HEK293 (cell line): ENCODE measurements at regions not wholly inside any gene's neighbourhood (a gene's known extent, or its start where the extent isn't known, plus 50 kb on each side); places are given as distances from the start of the nearest gene placed in this dataset.

Source experiments
- CTCF ChIA-PET: fragments of 350-600 bp; formaldehyde crosslinking; extraction: SDS; loops from one replicate; lab custom pipeline; 2021; ENCODE audit warnings: antibody characterized with exemption; lab: Yijun Ruan, JAX
- POLR2A ChIA-PET: fragments of 300-600 bp; formaldehyde crosslinking; extraction: SDS; loops from one replicate; lab custom pipeline; 2020; ENCODE audit warnings: antibody characterized with exemption, inconsistent platforms; lab: Yijun Ruan, JAX
- H3K27ac ChIP-seq: fragments of 200-500 bp; sonication (Bioruptor generic); 2 replicates; pipeline ENCODE4 v1.5.1; 2014; ENCODE audit warnings: low read depth, low read length, control low read depth, inconsistent platforms; ENCODE audit errors: extremely low read depth
- H3K36me3 ChIP-seq, 2 experiments: fragments of 200-500 bp in 1 of 2; sonication (Bioruptor generic) in 1 of 2; 1 replicate in 1 of 2; 2 replicates in 1 of 2; pipeline ENCODE4 v1.5.1; 2014 to 2017; ENCODE audit warnings: inconsistent platforms in 2 of 2, low read length in 2 of 2; ENCODE audit not compliant: control insufficient read depth in 2 of 2, insufficient read depth in 1 of 2
- H3K4me1 ChIP-seq: fragments of 200-500 bp; sonication (Bioruptor generic); 2 replicates; pipeline ENCODE4 v1.5.1; 2014; ENCODE audit warnings: mild to moderate bottlenecking, low read length, inconsistent platforms; ENCODE audit not compliant: control insufficient read depth, insufficient read depth
- H3K4me3 ChIP-seq: 2 replicates; pipeline ENCODE4 v1.5.1; 2011; ENCODE audit warnings: low read depth, mild to moderate bottlenecking, control low read depth, low read length, moderate library complexity
- H3K9me3 ChIP-seq: fragments of 200-500 bp; sonication (Bioruptor generic); 2 replicates; pipeline ENCODE4 v1.5.1; 2014; ENCODE audit warnings: low read depth, low read length, inconsistent platforms; ENCODE audit not compliant: control insufficient read depth, insufficient read depth
- SP7 ChIP-seq: fragments of 450-650 bp; formaldehyde crosslinking; IDR thresholded peaks from 2 replicates; pipeline ENCODE4 v1.5.1; 2016; ENCODE audit warnings: missing biosample characterization, missing genetic modification characterization
- ZBTB7A ChIP-seq: fragments of 450-650 bp; formaldehyde crosslinking; IDR thresholded peaks from 2 replicates; pipeline ENCODE4 v1.5.1; 2016; ENCODE audit warnings: low read depth, missing biosample characterization, missing genetic modification characterization
- ZNF10 ChIP-seq: fragments of 450-650 bp; formaldehyde crosslinking; IDR thresholded peaks from 2 replicates; pipeline ENCODE4 v1.5.1; 2017; ENCODE audit warnings: missing biosample characterization, missing genetic modification characterization
- ZNF132 ChIP-seq: fragments of 450-650 bp; formaldehyde crosslinking; IDR thresholded peaks from 2 replicates; pipeline ENCODE4 v1.5.1; 2017; ENCODE audit warnings: missing biosample characterization, missing genetic modification characterization, borderline replicate concordance
- ZNF2 ChIP-seq: fragments of 450-650 bp; formaldehyde crosslinking; IDR thresholded peaks from 2 replicates; pipeline ENCODE4 v1.5.1; 2016; ENCODE audit warnings: missing biosample characterization, missing genetic modification characterization
- ZNF202 ChIP-seq: fragments of 450-650 bp; formaldehyde crosslinking; IDR thresholded peaks from 2 replicates; pipeline ENCODE4 v1.5.1; 2016; ENCODE audit warnings: missing biosample characterization, missing genetic modification characterization, borderline replicate concordance
- ZNF23 ChIP-seq: fragments of 450-650 bp; formaldehyde crosslinking; IDR thresholded peaks from 2 replicates; pipeline ENCODE4 v1.5.1; 2016; ENCODE audit warnings: missing biosample characterization, missing genetic modification characterization, borderline replicate concordance
- ZNF274 ChIP-seq, 2 experiments: fragments of 200-500 bp in 1 of 2; fragments of 450-650 bp in 1 of 2; sonication (Bioruptor generic) in 1 of 2; formaldehyde crosslinking in 1 of 2; IDR thresholded peaks; 2 replicates each; pipeline versions ENCODE4 v1.5.1 to v1.6.1; 2014 to 2016; ENCODE audit warnings: borderline replicate concordance in 1 of 2, inconsistent platforms in 1 of 2, low read length in 1 of 2, missing biosample characterization in 1 of 2, missing genetic modification characterization in 1 of 2
- ZNF292 ChIP-seq: fragments of 450-650 bp; formaldehyde crosslinking; IDR thresholded peaks from 2 replicates; pipeline ENCODE4 v1.5.1; 2016; ENCODE audit warnings: low read depth, missing biosample characterization, missing genetic modification characterization, borderline replicate concordance
- ZNF311 ChIP-seq: fragments of 450-650 bp; formaldehyde crosslinking; IDR thresholded peaks from 2 replicates; pipeline ENCODE4 v1.5.1; 2017; ENCODE audit warnings: missing biosample characterization, missing genetic modification characterization, borderline replicate concordance
- ZNF335 ChIP-seq: fragments of 450-650 bp; formaldehyde crosslinking; conservative IDR thresholded peaks from 2 replicates; pipeline ENCODE4 v1.5.1; 2016; ENCODE audit warnings: missing biosample characterization, missing genetic modification characterization
- ZNF560 ChIP-seq: fragments of 450-650 bp; formaldehyde crosslinking; IDR thresholded peaks from 2 replicates; pipeline ENCODE4 v1.5.1; 2017; ENCODE audit warnings: missing biosample characterization, missing genetic modification characterization, borderline replicate concordance
- ZNF600 ChIP-seq: fragments of 450-650 bp; formaldehyde crosslinking; IDR thresholded peaks from 2 replicates; pipeline ENCODE4 v1.5.1; 2016; ENCODE audit warnings: missing biosample characterization, missing genetic modification characterization
- ZNF623 ChIP-seq: fragments of 450-650 bp; formaldehyde crosslinking; IDR thresholded peaks from 2 replicates; pipeline ENCODE4 v1.5.1; 2016; ENCODE audit warnings: missing biosample characterization, missing genetic modification characterization
- ZNF660 ChIP-seq: fragments of 450-650 bp; IDR thresholded peaks from 2 replicates; pipeline ENCODE4 v1.5.1; 2018; ENCODE audit warnings: missing biosample characterization, mild to moderate bottlenecking, missing genetic modification characterization
- ZNF664 ChIP-seq: fragments of 450-650 bp; formaldehyde crosslinking; IDR thresholded peaks from 2 replicates; pipeline ENCODE4 v1.5.1; 2016; ENCODE audit warnings: missing biosample characterization, missing genetic modification characterization
- ZNF768 ChIP-seq: fragments of 450-650 bp; formaldehyde crosslinking; IDR thresholded peaks from 2 replicates; pipeline ENCODE4 v1.5.1; 2018; ENCODE audit warnings: missing biosample characterization, mild to moderate bottlenecking, missing genetic modification characterization
- TF ChIP-seq, protein P1 (sequence below): fragments of 450-650 bp; IDR thresholded peaks from 2 replicates; pipeline ENCODE4 v1.5.1; 2018; ENCODE audit warnings: missing biosample characterization, missing genetic modification characterization
- TF ChIP-seq, protein P2 (sequence below): fragments of 450-650 bp; formaldehyde crosslinking; IDR thresholded peaks from 2 replicates; pipeline ENCODE4 v1.5.1; 2017; ENCODE audit warnings: missing biosample characterization, missing genetic modification characterization
- TF ChIP-seq, protein P3 (sequence below): fragments of 450-650 bp; formaldehyde crosslinking; IDR thresholded peaks from 2 replicates; pipeline ENCODE4; 2016; ENCODE audit warnings: missing biosample characterization, missing genetic modification characterization
- TF ChIP-seq, protein P4 (sequence below): fragments of 450-650 bp; IDR thresholded peaks from 2 replicates; pipeline ENCODE4 v1.5.1; 2018; ENCODE audit warnings: missing biosample characterization, mild to moderate bottlenecking, missing genetic modification characterization
- TF ChIP-seq, protein P5 (sequence below): fragments of 450-650 bp; formaldehyde crosslinking; IDR thresholded peaks from 2 replicates; pipeline ENCODE4 v1.5.1; 2017; ENCODE audit warnings: missing biosample characterization, missing genetic modification characterization
- TF ChIP-seq, protein P6 (sequence below): fragments of 450-650 bp; formaldehyde crosslinking; optimal IDR thresholded peaks from 2 replicates; pipeline ENCODE3; 2016; ENCODE audit warnings: missing biosample characterization, mild to moderate bottlenecking, missing genetic modification characterization
- TF ChIP-seq, protein P7 (sequence below): fragments of 450-650 bp; formaldehyde crosslinking; IDR thresholded peaks from 2 replicates; pipeline ENCODE4 v1.5.1; 2016; ENCODE audit warnings: missing biosample characterization, missing genetic modification characterization

DNA sequence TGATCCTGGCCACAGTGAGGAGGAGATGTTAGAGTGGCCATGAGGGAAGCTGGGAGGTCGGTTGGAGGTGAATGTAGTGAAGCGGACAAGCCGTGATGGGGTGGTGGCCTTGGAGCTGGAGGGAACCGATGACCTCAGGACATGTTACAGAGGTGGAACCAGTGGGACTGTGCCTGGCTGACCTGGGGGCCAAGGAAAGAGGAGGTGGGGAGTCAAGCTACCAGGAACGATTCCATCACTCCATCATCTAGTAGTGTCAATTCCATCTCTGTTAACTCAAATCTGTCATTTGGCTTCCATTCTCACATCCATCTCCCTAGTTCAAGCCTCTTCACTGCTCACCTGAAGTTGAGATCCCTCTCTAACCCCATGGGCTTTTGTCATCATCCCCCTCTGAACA, 102.4 kb upstream of the LYZL2 start:
- CTCF ChIA-PET: no interaction called here
- POLR2A ChIA-PET: no interaction called here
- Histone ChIP-seq H3K27ac (no peak overlapping the region), H3K4me1 (no peaks in the 10 kb centered on the region), H3K9me3 (no peaks in the 10 kb centered on the region), H3K4me3 (no peak overlapping the region)
- TF ChIP-seq ZNF311 (tag by site-specific recombination): no peak
- TF ChIP-seq, protein P1, sequence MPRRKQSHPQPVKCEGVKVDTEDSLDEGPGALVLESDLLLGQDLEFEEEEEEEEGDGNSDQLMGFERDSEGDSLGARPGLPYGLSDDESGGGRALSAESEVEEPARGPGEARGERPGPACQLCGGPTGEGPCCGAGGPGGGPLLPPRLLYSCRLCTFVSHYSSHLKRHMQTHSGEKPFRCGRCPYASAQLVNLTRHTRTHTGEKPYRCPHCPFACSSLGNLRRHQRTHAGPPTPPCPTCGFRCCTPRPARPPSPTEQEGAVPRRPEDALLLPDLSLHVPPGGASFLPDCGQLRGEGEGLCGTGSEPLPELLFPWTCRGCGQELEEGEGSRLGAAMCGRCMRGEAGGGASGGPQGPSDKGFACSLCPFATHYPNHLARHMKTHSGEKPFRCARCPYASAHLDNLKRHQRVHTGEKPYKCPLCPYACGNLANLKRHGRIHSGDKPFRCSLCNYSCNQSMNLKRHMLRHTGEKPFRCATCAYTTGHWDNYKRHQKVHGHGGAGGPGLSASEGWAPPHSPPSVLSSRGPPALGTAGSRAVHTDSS: no peak
- TF ChIP-seq, protein P2, sequence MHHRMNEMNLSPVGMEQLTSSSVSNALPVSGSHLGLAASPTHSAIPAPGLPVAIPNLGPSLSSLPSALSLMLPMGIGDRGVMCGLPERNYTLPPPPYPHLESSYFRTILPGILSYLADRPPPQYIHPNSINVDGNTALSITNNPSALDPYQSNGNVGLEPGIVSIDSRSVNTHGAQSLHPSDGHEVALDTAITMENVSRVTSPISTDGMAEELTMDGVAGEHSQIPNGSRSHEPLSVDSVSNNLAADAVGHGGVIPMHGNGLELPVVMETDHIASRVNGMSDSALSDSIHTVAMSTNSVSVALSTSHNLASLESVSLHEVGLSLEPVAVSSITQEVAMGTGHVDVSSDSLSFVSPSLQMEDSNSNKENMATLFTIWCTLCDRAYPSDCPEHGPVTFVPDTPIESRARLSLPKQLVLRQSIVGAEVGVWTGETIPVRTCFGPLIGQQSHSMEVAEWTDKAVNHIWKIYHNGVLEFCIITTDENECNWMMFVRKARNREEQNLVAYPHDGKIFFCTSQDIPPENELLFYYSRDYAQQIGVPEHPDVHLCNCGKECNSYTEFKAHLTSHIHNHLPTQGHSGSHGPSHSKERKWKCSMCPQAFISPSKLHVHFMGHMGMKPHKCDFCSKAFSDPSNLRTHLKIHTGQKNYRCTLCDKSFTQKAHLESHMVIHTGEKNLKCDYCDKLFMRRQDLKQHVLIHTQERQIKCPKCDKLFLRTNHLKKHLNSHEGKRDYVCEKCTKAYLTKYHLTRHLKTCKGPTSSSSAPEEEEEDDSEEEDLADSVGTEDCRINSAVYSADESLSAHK (tag by site-specific recombination): no peak
- no peak for TF ChIP-seq SP7 (tag by site-specific recombination)
- no peak for TF ChIP-seq ZNF768 (tag by site-specific recombination)
- TF ChIP-seq, protein P3, sequence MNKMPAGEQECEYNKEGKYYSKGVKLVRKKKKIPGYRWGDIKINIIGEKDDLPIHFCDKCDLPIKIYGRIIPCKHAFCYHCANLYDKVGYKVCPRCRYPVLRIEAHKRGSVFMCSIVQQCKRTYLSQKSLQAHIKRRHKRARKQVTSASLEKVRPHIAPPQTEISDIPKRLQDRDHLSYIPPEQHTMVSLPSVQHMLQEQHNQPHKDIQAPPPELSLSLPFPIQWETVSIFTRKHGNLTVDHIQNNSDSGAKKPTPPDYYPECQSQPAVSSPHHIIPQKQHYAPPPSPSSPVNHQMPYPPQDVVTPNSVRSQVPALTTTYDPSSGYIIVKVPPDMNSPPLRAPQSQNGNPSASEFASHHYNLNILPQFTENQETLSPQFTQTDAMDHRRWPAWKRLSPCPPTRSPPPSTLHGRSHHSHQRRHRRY: no peak
- TF ChIP-seq, protein P4, sequence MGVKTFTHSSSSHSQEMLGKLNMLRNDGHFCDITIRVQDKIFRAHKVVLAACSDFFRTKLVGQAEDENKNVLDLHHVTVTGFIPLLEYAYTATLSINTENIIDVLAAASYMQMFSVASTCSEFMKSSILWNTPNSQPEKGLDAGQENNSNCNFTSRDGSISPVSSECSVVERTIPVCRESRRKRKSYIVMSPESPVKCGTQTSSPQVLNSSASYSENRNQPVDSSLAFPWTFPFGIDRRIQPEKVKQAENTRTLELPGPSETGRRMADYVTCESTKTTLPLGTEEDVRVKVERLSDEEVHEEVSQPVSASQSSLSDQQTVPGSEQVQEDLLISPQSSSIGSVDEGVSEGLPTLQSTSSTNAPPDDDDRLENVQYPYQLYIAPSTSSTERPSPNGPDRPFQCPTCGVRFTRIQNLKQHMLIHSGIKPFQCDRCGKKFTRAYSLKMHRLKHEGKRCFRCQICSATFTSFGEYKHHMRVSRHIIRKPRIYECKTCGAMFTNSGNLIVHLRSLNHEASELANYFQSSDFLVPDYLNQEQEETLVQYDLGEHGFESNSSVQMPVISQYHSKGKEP: no peak
- TF ChIP-seq ZNF560: no peak
- no peak for TF ChIP-seq ZNF600 (tag by site-specific recombination)
- TF ChIP-seq ZNF202: no peak
- TF ChIP-seq ZNF292 (tag by site-specific recombination): no peak
- TF ChIP-seq, all 188 proteins: peak for 0
- H3K36me3 ChIP-seq: no peaks in the 10 kb centered on the region

DNA sequence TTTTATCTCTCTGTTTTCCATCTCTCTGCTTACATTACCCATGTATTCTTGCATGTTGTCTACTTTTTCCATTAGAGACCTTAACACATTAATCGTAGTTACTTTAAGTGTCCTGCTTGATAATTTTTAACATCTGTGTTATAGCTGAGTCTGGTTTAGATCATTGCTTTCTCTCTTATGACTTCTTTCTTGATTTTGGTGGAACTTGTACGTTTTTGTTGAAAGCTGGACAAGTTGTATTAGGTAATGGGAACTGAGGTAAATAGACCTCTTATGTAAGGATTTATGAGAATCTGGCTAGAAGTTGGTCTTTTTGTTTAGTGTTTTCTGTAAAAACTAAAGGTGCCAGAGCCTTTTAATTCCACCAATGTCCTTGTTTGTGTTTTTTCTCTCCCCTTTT, 100.8 kb upstream of the LYZL2 start:
- Histone ChIP-seq H3K4me3 (no peak overlapping the region), H3K27ac (no peak overlapping the region), H3K4me1 (no peaks in the 10 kb centered on the region), H3K9me3 (no peaks in the 10 kb centered on the region), H3K36me3 (no peaks in the 10 kb centered on the region)
- ChIA-PET CTCF (interaction anchor here (1.2 to 1.5 kb wide), 3 partner anchors 18 to 761 kb away, joined by 3 to 4 read pairs (median 3); no protein-coding TSS in a partner anchor), POLR2A (no interaction called here)
- TF ChIP-seq ZNF623 (no peak), ZNF10 (tag by site-specific recombination) (no peak), ZBTB7A (tag by site-specific recombination) (no peak), ZNF2 (no peak), ZNF132 (no peak), ZNF335 (tag by site-specific recombination) (no peak), ZNF664 (tag by site-specific recombination) (no peak), ZNF274 (IDR thresholded peaks at IDR 0.05; ENCODE audit: low read length) (no peak), ZNF274 (tag by site-specific recombination; IDR thresholded peaks at IDR 0.05; ENCODE audit: borderline replicate concordance) (no peak), ZNF600 (tag by site-specific recombination) (no peak), ZNF23 (tag by site-specific recombination) (no peak), ZNF660 (tag by site-specific recombination) (no peak)
- TF ChIP-seq, protein P5, sequence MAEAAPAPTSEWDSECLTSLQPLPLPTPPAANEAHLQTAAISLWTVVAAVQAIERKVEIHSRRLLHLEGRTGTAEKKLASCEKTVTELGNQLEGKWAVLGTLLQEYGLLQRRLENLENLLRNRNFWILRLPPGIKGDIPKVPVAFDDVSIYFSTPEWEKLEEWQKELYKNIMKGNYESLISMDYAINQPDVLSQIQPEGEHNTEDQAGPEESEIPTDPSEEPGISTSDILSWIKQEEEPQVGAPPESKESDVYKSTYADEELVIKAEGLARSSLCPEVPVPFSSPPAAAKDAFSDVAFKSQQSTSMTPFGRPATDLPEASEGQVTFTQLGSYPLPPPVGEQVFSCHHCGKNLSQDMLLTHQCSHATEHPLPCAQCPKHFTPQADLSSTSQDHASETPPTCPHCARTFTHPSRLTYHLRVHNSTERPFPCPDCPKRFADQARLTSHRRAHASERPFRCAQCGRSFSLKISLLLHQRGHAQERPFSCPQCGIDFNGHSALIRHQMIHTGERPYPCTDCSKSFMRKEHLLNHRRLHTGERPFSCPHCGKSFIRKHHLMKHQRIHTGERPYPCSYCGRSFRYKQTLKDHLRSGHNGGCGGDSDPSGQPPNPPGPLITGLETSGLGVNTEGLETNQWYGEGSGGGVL: no peak
- TF ChIP-seq, protein P6, sequence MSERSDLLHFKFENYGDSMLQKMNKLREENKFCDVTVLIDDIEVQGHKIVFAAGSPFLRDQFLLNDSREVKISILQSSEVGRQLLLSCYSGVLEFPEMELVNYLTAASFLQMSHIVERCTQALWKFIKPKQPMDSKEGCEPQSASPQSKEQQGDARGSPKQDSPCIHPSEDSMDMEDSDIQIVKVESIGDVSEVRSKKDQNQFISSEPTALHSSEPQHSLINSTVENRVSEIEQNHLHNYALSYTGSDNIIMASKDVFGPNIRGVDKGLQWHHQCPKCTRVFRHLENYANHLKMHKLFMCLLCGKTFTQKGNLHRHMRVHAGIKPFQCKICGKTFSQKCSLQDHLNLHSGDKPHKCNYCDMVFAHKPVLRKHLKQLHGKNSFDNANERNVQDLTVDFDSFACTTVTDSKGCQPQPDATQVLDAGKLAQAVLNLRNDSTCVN (tag by site-specific recombination): no peak
- TF ChIP-seq, protein P7, sequence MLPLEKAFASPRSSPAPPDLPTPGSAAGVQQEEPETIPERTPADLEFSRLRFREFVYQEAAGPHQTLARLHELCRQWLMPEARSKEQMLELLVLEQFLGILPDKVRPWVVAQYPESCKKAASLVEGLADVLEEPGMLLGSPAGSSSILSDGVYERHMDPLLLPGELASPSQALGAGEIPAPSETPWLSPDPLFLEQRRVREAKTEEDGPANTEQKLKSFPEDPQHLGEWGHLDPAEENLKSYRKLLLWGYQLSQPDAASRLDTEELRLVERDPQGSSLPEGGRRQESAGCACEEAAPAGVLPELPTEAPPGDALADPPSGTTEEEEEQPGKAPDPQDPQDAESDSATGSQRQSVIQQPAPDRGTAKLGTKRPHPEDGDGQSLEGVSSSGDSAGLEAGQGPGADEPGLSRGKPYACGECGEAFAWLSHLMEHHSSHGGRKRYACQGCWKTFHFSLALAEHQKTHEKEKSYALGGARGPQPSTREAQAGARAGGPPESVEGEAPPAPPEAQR (tag by site-specific recombination): no peak
